ENCODE measurements at regions not wholly inside any gene's neighbourhood (a gene's known extent, or its start where the extent isn't known, plus 50 kb on each side); places are given as distances from the start of the nearest gene placed in this dataset.

GRCh38 chr16:55184619-55185018 is 139.4 kb upstream of the IRX6 start:
- TF ChIP-seq, protein P1, sequence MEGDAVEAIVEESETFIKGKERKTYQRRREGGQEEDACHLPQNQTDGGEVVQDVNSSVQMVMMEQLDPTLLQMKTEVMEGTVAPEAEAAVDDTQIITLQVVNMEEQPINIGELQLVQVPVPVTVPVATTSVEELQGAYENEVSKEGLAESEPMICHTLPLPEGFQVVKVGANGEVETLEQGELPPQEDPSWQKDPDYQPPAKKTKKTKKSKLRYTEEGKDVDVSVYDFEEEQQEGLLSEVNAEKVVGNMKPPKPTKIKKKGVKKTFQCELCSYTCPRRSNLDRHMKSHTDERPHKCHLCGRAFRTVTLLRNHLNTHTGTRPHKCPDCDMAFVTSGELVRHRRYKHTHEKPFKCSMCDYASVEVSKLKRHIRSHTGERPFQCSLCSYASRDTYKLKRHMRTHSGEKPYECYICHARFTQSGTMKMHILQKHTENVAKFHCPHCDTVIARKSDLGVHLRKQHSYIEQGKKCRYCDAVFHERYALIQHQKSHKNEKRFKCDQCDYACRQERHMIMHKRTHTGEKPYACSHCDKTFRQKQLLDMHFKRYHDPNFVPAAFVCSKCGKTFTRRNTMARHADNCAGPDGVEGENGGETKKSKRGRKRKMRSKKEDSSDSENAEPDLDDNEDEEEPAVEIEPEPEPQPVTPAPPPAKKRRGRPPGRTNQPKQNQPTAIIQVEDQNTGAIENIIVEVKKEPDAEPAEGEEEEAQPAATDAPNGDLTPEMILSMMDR (conservative IDR thresholded peaks at IDR 0.05): no peak
- TF ChIP-seq EZH2 (IDR thresholded peaks at IDR 0.05; ENCODE audit: low read depth): no peak
